AG04450 (cell line): ENCODE measurements at regions not wholly inside any gene's neighbourhood (a gene's known extent, or its start where the extent isn't known, plus 50 kb on each side); places are given as distances from the start of the nearest gene placed in this dataset.

Experiments used
- CTCF ChIA-PET: fragments of 300-600, 350-600 bp; formaldehyde crosslinking; extraction: SDS; loops from one replicate; lab custom pipeline; 2022; ENCODE audit warnings: antibody characterized with exemption, inconsistent platforms; lab: Charles Lee
- POLR2A ChIA-PET: fragments of 350-600 bp; formaldehyde crosslinking; extraction: SDS; loops from one replicate; lab custom pipeline; 2021; ENCODE audit warnings: antibody characterized with exemption, inconsistent platforms; lab: Yijun Ruan, JAX
- DNase-seq: peaks from one replicate; pipeline ENCODE4 v3.0.0-alpha.2; 2011; ENCODE audit warnings: low read depth, low spot score
- H3K27ac ChIP-seq: one replicate; pipeline ENCODE4 v1.5.1; 2012; ENCODE audit warnings: low read depth, low read length, control low read depth
- H3K27me3 ChIP-seq: one replicate; pipeline ENCODE4 v1.6.0; 2012; ENCODE audit warnings: low read length; ENCODE audit not compliant: control insufficient read depth, insufficient read depth
- H3K4me3 ChIP-seq: 2 replicates; pipeline ENCODE4 v1.5.1; 2011; ENCODE audit warnings: mild to moderate bottlenecking, low read depth, low read length, control low read depth
- H3K9me3 ChIP-seq: 2 replicates; pipeline ENCODE4 v1.5.1; 2012; ENCODE audit warnings: low read length; ENCODE audit not compliant: control insufficient read depth, insufficient read depth
- CTCF ChIP-seq: IDR thresholded peaks from 2 replicates; pipeline ENCODE4 v1.5.1; 2011; ENCODE audit warnings: low read depth, low read length, control low read depth, inconsistent platforms

- Histone ChIP-seq H3K27me3 (no peaks in the 10 kb centered on the region), H3K9me3 (no peaks in the 10 kb centered on the region), H3K27ac (no peak overlapping the region), H3K4me3 (no peak overlapping the region)
- CTCF ChIA-PET = interaction anchor here (0.6 kb wide), 1 partner anchor 1319 kb away, joined by 10 read pairs; no protein-coding TSS in a partner anchor
- no peak for DNase-seq
- TF ChIP-seq CTCF = no peak
- POLR2A ChIA-PET = no interaction called here
These were observed 255.1 kb upstream of the JAG1 start for GRCh38 chr20:10928841-10929421.

DNA sequence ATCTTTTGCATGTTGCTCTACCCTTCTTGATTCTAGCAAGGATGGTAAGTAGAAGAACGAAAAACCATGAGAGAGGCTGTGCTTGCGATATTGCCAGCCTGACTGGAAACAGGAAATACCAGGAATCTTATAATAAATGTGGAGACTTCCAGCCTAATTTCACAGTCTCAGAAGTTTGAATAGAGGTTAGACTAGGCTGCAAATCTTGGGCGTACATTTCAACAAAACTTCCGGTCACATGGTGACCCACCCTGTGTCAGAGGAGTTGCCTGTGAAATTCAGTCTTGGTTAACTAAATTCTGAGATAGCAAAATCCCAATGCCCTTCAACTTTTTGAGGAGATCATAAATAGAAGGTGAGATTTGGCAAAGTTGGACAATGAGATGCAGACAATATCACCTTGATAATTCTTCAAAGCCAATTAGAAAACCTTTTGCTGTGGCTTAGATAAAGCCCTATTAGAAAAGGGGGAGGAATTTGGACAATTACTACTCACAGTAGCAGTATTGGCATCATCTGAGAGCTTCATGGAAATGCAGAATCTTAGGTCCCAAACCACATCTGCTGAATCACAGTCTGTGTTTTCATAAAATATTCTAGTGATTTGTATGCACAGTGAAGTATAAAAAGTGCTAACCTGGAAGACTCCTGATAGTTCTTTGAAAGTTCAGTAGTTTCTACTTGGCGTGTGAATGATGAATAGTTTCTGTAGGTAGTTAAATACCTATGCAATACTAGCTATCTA is 262.0 kb upstream of the JAG1 start:
- H3K9me3 ChIP-seq = no peaks in the 10 kb centered on the region
- no peak overlapping the region for H3K27ac ChIP-seq
- peaks cover 2% of the 10 kb centered on the region for H3K27me3 ChIP-seq
- no peak for TF ChIP-seq CTCF
- H3K4me3 ChIP-seq = no peak overlapping the region
- no peak for DNase-seq
- ChIA-PET CTCF (no interaction called here), POLR2A (no interaction called here)

GRCh38 chr20:10936786-10937185 is 263.0 kb upstream of the JAG1 start:
- ChIA-PET CTCF (no interaction called here), POLR2A (no interaction called here)
- Histone ChIP-seq H3K9me3 (no peaks in the 10 kb centered on the region), H3K27me3 (peaks cover 2% of the 10 kb centered on the region), H3K4me3 (no peak overlapping the region), H3K27ac (no peak overlapping the region)
- DNase-seq = no peak
- TF ChIP-seq CTCF = no peak

GRCh38 chr20:10939331-10939941 is 265.6 kb upstream of the JAG1 start:
- Histone ChIP-seq H3K27ac (no peak overlapping the region), H3K27me3 (peaks cover 2% of the 10 kb centered on the region), H3K9me3 (no peaks in the 10 kb centered on the region), H3K4me3 (no peak overlapping the region)
- CTCF ChIA-PET = no interaction called here
- TF ChIP-seq CTCF = no peak
- POLR2A ChIA-PET = no interaction called here
- DNase-seq = no peak

- Histone ChIP-seq H3K9me3 (no peaks in the 10 kb centered on the region), H3K27me3 (peaks cover 2% of the 10 kb centered on the region), H3K27ac (no peak overlapping the region), H3K4me3 (no peak overlapping the region)
- CTCF ChIA-PET = no interaction called here
- DNase-seq = no peak
- POLR2A ChIA-PET = no interaction called here
- TF ChIP-seq CTCF = no peak
These were observed 267.1 kb upstream of the JAG1 start for GRCh38 chr20:10940941-10941340.
